Ishikawa (cell line): ENCODE measurements at regions not wholly inside any gene's neighbourhood (a gene's known extent, or its start where the extent isn't known, plus 50 kb on each side); places are given as distances from the start of the nearest gene placed in this dataset.
A peak's percentile ranks its signal among the peaks of the same experiment; 100 is the strongest.

ENCODE experiments used
- CEBPB ChIP-seq: IDR thresholded peaks from 2 replicates; pipeline ENCODE4 v1.6.1; 2012
- CREB1 ChIP-seq: IDR thresholded peaks from 2 replicates; pipeline ENCODE4 v1.6.1; 2012; ENCODE audit warnings: low read depth
- EGR1 ChIP-seq: IDR thresholded peaks from 2 replicates; pipeline ENCODE4 v1.6.1; 2012
- EP300 ChIP-seq: IDR thresholded peaks from 2 replicates; pipeline ENCODE4 v1.6.1; 2012; ENCODE audit warnings: borderline replicate concordance
- FOXM1 ChIP-seq: IDR thresholded peaks from 2 replicates; pipeline ENCODE4 v1.6.1; 2012; ENCODE audit warnings: low read depth, borderline replicate concordance
- MAX ChIP-seq: IDR thresholded peaks from 2 replicates; pipeline ENCODE4 v1.6.1; 2012
- NFIC ChIP-seq: IDR thresholded peaks from 2 replicates; pipeline ENCODE4 v1.6.1; 2012
- RAD21 ChIP-seq: IDR thresholded peaks from 2 replicates; pipeline ENCODE4 v1.6.1; 2012; ENCODE audit warnings: low read depth
- TAF1 ChIP-seq: IDR thresholded peaks from 2 replicates; pipeline ENCODE4 v1.6.1; 2012; ENCODE audit warnings: low read depth, mild to moderate bottlenecking
- TCF12 ChIP-seq: IDR thresholded peaks from 2 replicates; pipeline ENCODE4 v1.6.1; 2012; ENCODE audit warnings: low read depth
- TEAD4 ChIP-seq: IDR thresholded peaks from 2 replicates; pipeline ENCODE4 v1.6.1; 2012
- USF1 ChIP-seq: IDR thresholded peaks from 2 replicates; pipeline ENCODE4 v1.6.1; 2012
- YY1 ChIP-seq: IDR thresholded peaks from 2 replicates; pipeline ENCODE4 v1.6.1; 2012; ENCODE audit warnings: low read depth
- ZBTB7A ChIP-seq: IDR thresholded peaks from 2 replicates; pipeline ENCODE4 v1.6.1; 2012; ENCODE audit warnings: low read depth
- TF ChIP-seq, protein P1 (sequence below): IDR thresholded peaks from 2 replicates; pipeline ENCODE4 v1.6.1; 2012; ENCODE audit warnings: low read depth, mild to moderate bottlenecking

DNA sequence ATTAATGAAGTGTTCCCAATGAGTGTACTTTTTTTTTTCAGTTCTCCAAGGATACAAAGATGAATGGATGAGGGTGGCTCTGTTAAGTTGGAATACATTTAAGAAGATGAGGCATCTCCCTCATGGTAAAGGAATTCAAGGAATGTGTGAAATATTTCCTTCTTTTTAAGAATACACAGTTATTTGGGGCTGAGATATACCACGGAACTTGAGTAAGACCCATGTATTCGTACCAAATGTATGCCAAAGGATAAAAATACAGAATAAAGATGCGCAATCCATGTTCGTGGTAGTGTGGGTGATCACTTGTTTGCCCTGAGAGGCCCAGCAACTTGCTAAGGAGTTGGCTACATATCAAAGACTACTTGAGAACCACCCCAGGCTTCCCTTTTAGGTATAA, 164.2 kb upstream of the TCF21 start:
- TF ChIP-seq RAD21 (no peak), YY1 (no peak), EP300 (no peak), TEAD4 (no peak), NFIC (no peak), CEBPB (no peak), CREB1 (no peak), FOXM1 (no peak), USF1 (no peak), TCF12 (no peak), TAF1 (no peak), EGR1 (no peak), ZBTB7A (no peak), MAX (no peak)
- TF ChIP-seq, protein P1, sequence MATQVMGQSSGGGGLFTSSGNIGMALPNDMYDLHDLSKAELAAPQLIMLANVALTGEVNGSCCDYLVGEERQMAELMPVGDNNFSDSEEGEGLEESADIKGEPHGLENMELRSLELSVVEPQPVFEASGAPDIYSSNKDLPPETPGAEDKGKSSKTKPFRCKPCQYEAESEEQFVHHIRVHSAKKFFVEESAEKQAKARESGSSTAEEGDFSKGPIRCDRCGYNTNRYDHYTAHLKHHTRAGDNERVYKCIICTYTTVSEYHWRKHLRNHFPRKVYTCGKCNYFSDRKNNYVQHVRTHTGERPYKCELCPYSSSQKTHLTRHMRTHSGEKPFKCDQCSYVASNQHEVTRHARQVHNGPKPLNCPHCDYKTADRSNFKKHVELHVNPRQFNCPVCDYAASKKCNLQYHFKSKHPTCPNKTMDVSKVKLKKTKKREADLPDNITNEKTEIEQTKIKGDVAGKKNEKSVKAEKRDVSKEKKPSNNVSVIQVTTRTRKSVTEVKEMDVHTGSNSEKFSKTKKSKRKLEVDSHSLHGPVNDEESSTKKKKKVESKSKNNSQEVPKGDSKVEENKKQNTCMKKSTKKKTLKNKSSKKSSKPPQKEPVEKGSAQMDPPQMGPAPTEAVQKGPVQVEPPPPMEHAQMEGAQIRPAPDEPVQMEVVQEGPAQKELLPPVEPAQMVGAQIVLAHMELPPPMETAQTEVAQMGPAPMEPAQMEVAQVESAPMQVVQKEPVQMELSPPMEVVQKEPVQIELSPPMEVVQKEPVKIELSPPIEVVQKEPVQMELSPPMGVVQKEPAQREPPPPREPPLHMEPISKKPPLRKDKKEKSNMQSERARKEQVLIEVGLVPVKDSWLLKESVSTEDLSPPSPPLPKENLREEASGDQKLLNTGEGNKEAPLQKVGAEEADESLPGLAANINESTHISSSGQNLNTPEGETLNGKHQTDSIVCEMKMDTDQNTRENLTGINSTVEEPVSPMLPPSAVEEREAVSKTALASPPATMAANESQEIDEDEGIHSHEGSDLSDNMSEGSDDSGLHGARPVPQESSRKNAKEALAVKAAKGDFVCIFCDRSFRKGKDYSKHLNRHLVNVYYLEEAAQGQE, result no peak

- TF ChIP-seq YY1 (no peak), TEAD4 (no peak)
Measured at GRCh38 chr6:133726188-133726587, 162.7 kb upstream of the TCF21 start.

DNA sequence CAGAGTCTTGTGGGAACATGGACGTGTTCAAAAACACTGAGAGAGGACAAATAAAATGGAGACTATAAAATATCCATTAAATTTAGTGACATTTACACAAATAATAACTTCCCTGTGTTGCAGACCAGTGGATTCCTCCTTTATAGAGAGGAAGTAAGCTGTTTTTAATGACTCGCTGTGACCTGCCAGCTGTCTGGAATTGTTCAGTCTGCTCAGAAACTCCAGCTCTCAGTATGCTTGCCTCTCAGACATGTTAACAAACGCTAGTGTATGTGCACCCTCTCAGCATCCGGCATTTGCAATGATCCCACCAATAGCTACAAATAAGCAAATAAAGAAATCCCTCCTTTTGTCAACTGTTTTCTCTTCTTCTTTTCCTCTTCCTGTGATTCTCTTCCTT, 158.0 kb upstream of the TCF21 start:
- TF ChIP-seq EGR1 (no peak), MAX (no peak), EP300 (no peak)

DNA sequence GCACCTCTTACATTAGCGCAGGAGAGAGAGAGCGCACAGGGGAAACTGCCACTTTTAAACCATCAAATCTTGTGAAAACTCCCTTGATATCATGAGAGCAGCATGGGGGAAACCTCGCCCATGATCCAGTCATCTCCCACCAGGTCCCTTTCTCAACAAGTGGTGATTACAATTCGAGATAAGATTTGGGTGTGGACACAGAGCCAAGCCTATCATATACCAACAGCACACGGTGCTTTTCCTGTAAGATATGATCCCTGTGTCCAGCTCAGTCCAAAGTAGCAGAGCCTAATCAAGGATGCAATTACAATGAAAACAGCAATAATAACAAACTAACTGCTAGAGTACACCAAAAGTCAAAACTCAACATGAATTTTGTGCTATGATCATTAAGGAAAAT, 148.7 kb upstream of the TCF21 start:
- no peak for TF ChIP-seq EGR1
- no peak for TF ChIP-seq MAX
- TF ChIP-seq, protein P1, result no peak
- TF ChIP-seq TCF12, result no peak
- no peak for TF ChIP-seq TAF1
- no peak for TF ChIP-seq USF1
- TF ChIP-seq TEAD4, result no peak
- no peak for TF ChIP-seq NFIC
- no peak for TF ChIP-seq ZBTB7A
- TF ChIP-seq YY1, result no peak
- no peak for TF ChIP-seq EP300
- no peak for TF ChIP-seq RAD21
- no peak for TF ChIP-seq CEBPB
- no peak for TF ChIP-seq CREB1
- TF ChIP-seq FOXM1, result no peak

DNA sequence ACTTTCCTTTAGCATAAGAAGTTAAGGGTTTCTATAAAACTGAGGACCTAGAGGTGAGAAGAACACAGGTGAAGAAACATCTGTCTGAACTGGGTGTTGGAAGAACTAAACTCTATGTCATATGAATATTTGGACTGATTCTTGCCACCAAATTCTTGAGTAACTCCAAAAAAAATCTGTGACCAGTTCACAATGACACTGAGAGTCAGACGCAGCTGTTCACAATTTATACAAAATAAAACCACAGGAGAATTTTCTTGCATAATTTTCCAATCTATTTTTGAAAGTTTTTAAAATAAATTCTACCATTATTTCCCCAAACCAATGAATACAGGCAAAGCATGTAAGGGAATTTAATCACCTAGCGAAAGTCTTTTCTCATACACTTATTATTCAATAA, 148.1 kb upstream of the TCF21 start:
- TF ChIP-seq ZBTB7A, result no peak

- no peak for TF ChIP-seq YY1
- peak; percentile 81 for TF ChIP-seq CEBPB
Measured at GRCh38 chr6:133741375-133741861, 147.5 kb upstream of the TCF21 start.

DNA sequence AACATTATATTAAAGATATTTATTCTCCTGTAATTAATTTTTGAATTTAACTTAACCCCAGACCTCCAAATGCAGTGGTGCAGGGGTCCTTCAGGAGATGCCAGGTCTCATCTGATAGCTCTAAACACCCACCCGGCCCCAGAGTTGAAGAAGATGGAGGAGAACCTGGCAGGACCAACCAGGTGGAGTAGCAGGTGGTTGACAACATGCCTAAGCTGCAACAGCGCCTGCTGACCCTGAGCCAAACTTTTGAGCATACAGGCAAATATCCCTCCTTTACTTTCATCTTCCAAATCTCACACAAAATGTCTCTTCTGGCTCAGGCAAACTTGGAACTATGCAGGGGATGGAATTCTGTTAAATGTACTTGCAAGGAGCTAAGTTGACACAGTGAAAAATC, 145.3 kb upstream of the TCF21 start:
- TF ChIP-seq TAF1 (no peak), NFIC (no peak)
- TF ChIP-seq, protein P1, result no peak
